Endothelial cell (in vitro differentiated cells): ENCODE measurements at regions not wholly inside any gene's neighbourhood (a gene's known extent, or its start where the extent isn't known, plus 50 kb on each side); places are given as distances from the start of the nearest gene placed in this dataset.

Source experiments
- DNase-seq: peaks from one replicate; pipeline ENCODE4 v3.0.0; 2021; ENCODE audit warnings: low spot score
- H3K27ac Mint-ChIP-seq: one replicate; pipeline ENCODE4 v1.8.0; 2021; ENCODE audit warnings: mixed read lengths, inconsistent platforms; ENCODE audit not compliant: unreplicated experiment
- H3K27me3 Mint-ChIP-seq: one replicate; pipeline ENCODE4 v1.8.0; 2021; ENCODE audit warnings: mild to moderate bottlenecking, moderate library complexity, mixed read lengths, inconsistent platforms; ENCODE audit not compliant: unreplicated experiment
- H3K36me3 Mint-ChIP-seq: one replicate; pipeline ENCODE4 v1.8.0; 2021; ENCODE audit warnings: mild to moderate bottlenecking, low read depth, mixed read lengths, inconsistent platforms; ENCODE audit not compliant: unreplicated experiment
- H3K4me1 Mint-ChIP-seq: one replicate; pipeline ENCODE4 v1.8.0; 2021; ENCODE audit warnings: mild to moderate bottlenecking, mixed read lengths, inconsistent platforms; ENCODE audit not compliant: unreplicated experiment
- H3K4me3 Mint-ChIP-seq: one replicate; pipeline ENCODE4 v1.8.0; 2021; ENCODE audit warnings: mild to moderate bottlenecking, mixed read lengths, inconsistent platforms; ENCODE audit not compliant: unreplicated experiment
- H3K9me3 Mint-ChIP-seq: one replicate; pipeline ENCODE4 v1.8.0; 2021; ENCODE audit warnings: mixed read lengths, inconsistent platforms; ENCODE audit not compliant: unreplicated experiment
- TF ChIP-seq, protein P1 (sequence below): fragments of 200-600 bp; sonication (generic); IDR thresholded peaks from one replicate; pipeline ENCODE4 v1.5.0; 2021; ENCODE audit warnings: antibody characterized with exemption; ENCODE audit not compliant: unreplicated experiment

DNA sequence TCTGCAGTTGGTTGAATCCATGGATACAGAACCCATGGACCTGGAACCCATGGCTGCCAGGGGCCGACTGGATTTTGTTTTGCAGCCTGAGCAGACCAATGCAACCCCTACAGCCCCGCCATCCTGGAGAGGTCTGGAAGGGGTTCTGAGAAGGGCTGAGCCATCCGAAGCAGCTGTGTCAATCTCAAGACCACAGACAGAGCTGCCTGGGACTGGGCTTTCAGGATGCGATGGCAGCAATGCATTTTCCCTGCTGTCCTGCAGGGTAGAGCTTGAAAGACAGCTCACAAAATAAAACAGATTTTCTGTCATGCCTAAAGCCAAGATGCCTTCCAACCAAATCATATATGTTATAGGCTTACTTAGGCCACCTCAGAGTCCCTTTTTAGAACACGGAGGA is 125.8 kb upstream of the NXT1 start:
- TF ChIP-seq, protein P1, sequence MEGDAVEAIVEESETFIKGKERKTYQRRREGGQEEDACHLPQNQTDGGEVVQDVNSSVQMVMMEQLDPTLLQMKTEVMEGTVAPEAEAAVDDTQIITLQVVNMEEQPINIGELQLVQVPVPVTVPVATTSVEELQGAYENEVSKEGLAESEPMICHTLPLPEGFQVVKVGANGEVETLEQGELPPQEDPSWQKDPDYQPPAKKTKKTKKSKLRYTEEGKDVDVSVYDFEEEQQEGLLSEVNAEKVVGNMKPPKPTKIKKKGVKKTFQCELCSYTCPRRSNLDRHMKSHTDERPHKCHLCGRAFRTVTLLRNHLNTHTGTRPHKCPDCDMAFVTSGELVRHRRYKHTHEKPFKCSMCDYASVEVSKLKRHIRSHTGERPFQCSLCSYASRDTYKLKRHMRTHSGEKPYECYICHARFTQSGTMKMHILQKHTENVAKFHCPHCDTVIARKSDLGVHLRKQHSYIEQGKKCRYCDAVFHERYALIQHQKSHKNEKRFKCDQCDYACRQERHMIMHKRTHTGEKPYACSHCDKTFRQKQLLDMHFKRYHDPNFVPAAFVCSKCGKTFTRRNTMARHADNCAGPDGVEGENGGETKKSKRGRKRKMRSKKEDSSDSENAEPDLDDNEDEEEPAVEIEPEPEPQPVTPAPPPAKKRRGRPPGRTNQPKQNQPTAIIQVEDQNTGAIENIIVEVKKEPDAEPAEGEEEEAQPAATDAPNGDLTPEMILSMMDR = no peak
- peaks cover 4% of the 10 kb centered on the region for H3K9me3 Mint-ChIP-seq
- H3K27ac Mint-ChIP-seq = no peak overlapping the region
- no peak for DNase-seq
- H3K27me3 Mint-ChIP-seq = no peaks in the 10 kb centered on the region
- H3K4me3 Mint-ChIP-seq = no peak overlapping the region
- no peaks in the 10 kb centered on the region for H3K36me3 Mint-ChIP-seq
- H3K4me1 Mint-ChIP-seq = no peaks in the 10 kb centered on the region

DNA sequence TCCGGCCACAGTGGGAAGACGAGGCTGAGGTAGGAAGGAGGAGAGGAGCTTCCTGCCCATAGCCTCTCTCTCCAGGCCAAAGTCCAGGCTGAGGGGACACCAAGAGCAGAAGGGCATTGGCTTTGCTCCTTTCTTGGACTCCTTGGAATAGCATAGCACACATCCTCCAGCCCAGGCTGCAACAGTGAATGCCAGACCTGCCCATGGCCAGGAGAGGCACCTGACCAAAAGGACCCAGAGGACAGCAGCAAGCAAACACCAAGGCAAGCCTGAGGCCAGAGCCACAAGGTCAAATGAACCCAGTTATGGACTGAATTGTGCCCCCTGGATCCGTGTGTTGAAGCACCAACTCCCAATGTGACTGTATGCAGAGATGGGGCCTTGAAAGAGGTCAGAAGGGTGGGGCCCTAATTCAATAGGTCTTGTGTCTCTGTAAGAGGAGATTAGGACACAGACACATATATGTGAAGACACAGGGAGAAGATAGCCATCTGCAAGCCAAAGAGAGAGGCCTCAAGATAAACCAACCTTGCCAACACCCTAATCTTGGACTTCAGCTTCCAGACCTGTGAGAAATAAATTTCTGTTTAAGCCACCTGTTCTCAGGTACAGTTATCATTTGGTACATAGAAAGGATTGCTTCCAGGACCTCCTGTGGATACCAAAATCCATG is 126.5 kb upstream of the NXT1 start:
- H3K27me3 Mint-ChIP-seq = no peaks in the 10 kb centered on the region
- no peaks in the 10 kb centered on the region for H3K4me1 Mint-ChIP-seq
- H3K36me3 Mint-ChIP-seq = no peaks in the 10 kb centered on the region
- peaks cover 4% of the 10 kb centered on the region for H3K9me3 Mint-ChIP-seq
- H3K4me3 Mint-ChIP-seq = no peak overlapping the region
- DNase-seq = no peak
- no peak overlapping the region for H3K27ac Mint-ChIP-seq
- TF ChIP-seq, protein P1 = no peak

DNA sequence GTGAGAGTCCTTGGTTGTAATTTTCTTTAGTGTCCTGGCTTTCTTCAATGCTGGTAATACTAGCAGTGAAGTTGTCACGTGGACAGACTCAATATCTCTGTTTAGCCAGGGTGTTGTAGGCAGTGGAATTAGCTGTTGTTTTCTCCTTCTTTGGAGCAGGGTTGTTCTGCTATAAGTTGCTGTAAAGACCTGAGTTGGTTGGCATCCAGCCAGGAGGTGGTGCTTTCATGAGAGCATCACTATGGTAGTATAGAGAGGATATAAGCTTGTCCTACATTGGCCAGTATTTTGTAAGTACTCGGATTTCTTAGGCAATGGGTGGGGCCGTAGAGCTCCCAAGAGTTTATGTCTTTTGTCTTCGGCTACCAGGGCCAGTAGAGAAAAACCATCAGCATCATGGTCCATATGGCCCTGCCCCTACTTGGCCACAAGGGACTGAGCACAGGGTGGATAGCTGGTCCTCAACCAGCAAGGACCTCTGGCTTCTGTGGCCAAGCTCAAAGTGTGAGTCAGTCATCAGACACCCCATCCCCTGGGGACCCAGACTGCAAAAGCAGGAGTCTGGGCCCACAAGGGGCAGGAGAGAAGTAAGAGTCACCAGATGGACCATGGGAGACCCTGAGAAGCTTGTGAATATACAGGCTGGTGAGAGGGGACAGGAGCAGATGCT is 127.9 kb upstream of the NXT1 start:
- Mint-ChIP-seq H3K4me3 (no peak overlapping the region), H3K27me3 (no peaks in the 10 kb centered on the region), H3K9me3 (peaks cover 4% of the 10 kb centered on the region), H3K27ac (no peak overlapping the region), H3K36me3 (no peaks in the 10 kb centered on the region), H3K4me1 (no peaks in the 10 kb centered on the region)
- TF ChIP-seq, protein P1 = no peak
- DNase-seq = no peak

DNA sequence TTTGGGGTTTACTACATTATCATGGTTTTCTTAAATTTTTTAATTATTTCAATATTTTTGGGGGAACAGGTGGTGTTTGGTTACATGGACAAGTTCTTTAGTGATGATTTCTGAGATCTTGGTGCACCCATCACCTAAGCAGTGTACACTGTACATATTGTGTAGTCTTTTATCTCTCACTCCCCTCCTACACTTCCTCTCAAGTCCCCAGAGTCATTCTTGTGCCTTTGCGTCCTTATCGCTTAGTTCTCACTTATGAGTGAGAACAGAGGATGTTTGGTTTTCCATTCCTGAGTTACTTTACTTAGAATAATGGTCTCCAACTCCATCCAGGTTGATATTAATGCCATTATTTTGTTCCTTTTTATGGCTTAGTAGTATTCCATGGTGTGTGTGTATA is 130.9 kb upstream of the CD93 start:
- TF ChIP-seq, protein P1 = no peak
- H3K27ac Mint-ChIP-seq = no peak overlapping the region
- no peak overlapping the region for H3K4me3 Mint-ChIP-seq
- H3K27me3 Mint-ChIP-seq = no peaks in the 10 kb centered on the region
- DNase-seq = no peak
- no peaks in the 10 kb centered on the region for H3K36me3 Mint-ChIP-seq
- no peaks in the 10 kb centered on the region for H3K9me3 Mint-ChIP-seq
- H3K4me1 Mint-ChIP-seq = no peaks in the 10 kb centered on the region

DNA sequence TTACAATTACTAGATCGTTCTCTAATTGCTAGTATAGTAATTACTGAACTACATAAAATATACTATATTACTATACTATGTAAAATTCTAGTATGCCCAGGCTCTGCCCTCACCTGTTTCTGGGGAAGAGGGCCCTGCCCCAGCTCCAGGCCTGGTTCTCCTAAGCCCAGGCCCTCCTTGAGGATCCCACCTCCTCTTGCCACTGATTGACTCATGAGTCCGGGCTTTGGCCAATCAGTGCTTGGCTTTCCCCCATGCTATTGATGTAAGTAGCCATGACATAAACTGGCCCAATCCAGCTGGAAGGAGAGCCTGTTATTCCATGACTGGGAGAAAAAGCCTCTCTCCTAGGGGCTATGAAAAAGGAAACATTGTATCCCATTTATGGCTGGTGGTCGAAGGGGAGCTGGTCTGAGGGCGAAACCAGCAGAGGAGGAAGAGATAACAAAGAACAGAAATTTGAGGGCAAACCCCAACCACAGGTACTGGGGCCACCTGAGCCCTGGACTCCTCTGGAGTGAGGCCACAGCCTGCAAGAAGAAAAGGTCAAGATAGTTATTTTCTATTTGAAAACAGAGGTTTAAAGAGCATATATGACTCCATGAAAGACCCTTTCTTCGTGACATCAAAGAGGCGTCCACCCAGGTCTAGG is 129.3 kb upstream of the CD93 start:
- Mint-ChIP-seq H3K27ac (no peak overlapping the region), H3K9me3 (no peaks in the 10 kb centered on the region)
- TF ChIP-seq, protein P1 = no peak

More for the DNA sequence above, 129.3 kb upstream of the CD93 start:
- no peak for DNase-seq
- H3K27me3 Mint-ChIP-seq = no peaks in the 10 kb centered on the region
- no peaks in the 10 kb centered on the region for H3K36me3 Mint-ChIP-seq
- no peak overlapping the region for H3K4me3 Mint-ChIP-seq
- H3K4me1 Mint-ChIP-seq = no peaks in the 10 kb centered on the region
